SK-N-MC (cell line): ENCODE measurements at regions not wholly inside any gene's neighbourhood (a gene's known extent, or its start where the extent isn't known, plus 50 kb on each side); places are given as distances from the start of the nearest gene placed in this dataset.

ENCODE experiments used
- EZH2 ChIP-seq: fragments of 200-600 bp; sonication (generic); IDR thresholded peaks from one replicate; pipeline ENCODE4 v1.6.1; 2017; ENCODE audit warnings: antibody characterized with exemption
- FOXP2 ChIP-seq: optimal IDR thresholded peaks from 2 replicates; pipeline ENCODE3; 2011; ENCODE audit warnings: mild to moderate bottlenecking, moderate library complexity; ENCODE audit not compliant: insufficient read depth; ENCODE audit errors: extremely low read length, control extremely low read depth
- POLR2AphosphoS5 ChIP-seq: IDR thresholded peaks from 2 replicates; pipeline ENCODE4 v1.6.1; 2012; ENCODE audit warnings: mild to moderate bottlenecking, low read depth, low read length, borderline replicate concordance

DNA sequence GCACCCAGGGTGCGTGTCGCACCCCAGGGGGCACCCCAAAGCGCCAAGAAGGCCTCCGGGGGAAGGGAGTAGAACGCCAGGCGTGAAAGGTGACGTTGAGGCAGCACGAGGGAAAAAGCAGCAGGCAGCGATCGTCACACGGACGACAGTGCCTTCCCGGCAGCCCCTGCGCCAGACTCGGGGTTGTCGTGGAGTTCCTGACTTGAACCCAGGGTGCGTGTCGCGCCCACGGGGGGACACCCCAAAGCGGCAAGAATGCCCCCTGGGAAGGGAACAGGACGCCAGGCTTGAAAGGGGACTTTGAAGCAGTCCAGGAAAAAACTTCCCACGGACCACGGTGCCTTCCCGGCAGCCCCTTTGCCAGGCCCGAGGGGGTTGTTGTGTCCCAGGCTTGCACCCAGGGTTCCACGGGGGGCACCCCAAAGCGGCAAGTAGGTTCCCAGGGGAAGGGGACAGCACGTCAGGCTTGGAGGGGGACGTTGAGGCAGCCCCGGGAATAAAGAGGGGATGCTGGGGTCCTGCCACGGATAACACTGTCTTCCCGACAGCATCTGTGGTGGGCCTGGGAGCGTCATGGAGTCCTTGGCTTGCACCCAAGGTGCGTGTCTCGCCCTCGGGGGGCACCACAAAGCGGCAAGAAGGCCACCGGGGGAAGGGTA, 159.2 kb upstream of the ALG10B start:
- TF ChIP-seq EZH2 (no peak), POLR2AphosphoS5 (no peak), FOXP2 (no peak)
